ENCODE measurements at regions not wholly inside any gene's neighbourhood (a gene's known extent, or its start where the extent isn't known, plus 50 kb on each side); places are given as distances from the start of the nearest gene placed in this dataset.

- H3K4me1 ChIP-seq (ENCODE audit: control insufficient read depth, insufficient read depth, low read length): no peaks in the 10 kb centered on the region
- no peaks in the 10 kb centered on the region for H3K36me3 ChIP-seq (ENCODE audit: control insufficient read depth, insufficient read depth, low read length)
- H3K27me3 ChIP-seq (ENCODE audit: control insufficient read depth, insufficient read depth, low read length): no peaks in the 10 kb centered on the region
- no peak overlapping the region for H3K4me3 ChIP-seq (ENCODE audit: low read length)
- no peak overlapping the region for H3K27ac ChIP-seq (ENCODE audit: low read depth, low read length)
- H3K9ac ChIP-seq (ENCODE audit: low read length): no peak overlapping the region
Observed at GRCh38 chr18:78610179-78610578, 369.4 kb upstream of the SALL3 start.

- Histone ChIP-seq H3K27ac (ENCODE audit: low read depth, low read length) (no peak overlapping the region), H3K4me1 (ENCODE audit: control insufficient read depth, insufficient read depth, low read length) (no peaks in the 10 kb centered on the region), H3K27me3 (ENCODE audit: control insufficient read depth, insufficient read depth, low read length) (no peaks in the 10 kb centered on the region), H3K36me3 (ENCODE audit: control insufficient read depth, insufficient read depth, low read length) (no peaks in the 10 kb centered on the region), H3K9ac (ENCODE audit: low read length) (no peak overlapping the region), H3K4me3 (ENCODE audit: low read length) (no peak overlapping the region)
Observed at GRCh38 chr18:78611201-78611800, 368.3 kb upstream of the SALL3 start.

- no peaks in the 10 kb centered on the region for H3K27me3 ChIP-seq (ENCODE audit: control insufficient read depth, insufficient read depth, low read length)
- H3K36me3 ChIP-seq (ENCODE audit: control insufficient read depth, insufficient read depth, low read length): no peaks in the 10 kb centered on the region
- no peak overlapping the region for H3K27ac ChIP-seq (ENCODE audit: low read depth, low read length)
- H3K9ac ChIP-seq (ENCODE audit: low read length): no peak overlapping the region
- H3K4me1 ChIP-seq (ENCODE audit: control insufficient read depth, insufficient read depth, low read length): no peaks in the 10 kb centered on the region
- no peak overlapping the region for H3K4me3 ChIP-seq (ENCODE audit: low read length)
Observed at GRCh38 chr18:78611869-78612268, 367.7 kb upstream of the SALL3 start.

GRCh38 chr18:78612318-78612717, 367.3 kb upstream of the SALL3 start:
- no peaks in the 10 kb centered on the region for H3K27me3 ChIP-seq (ENCODE audit: control insufficient read depth, insufficient read depth, low read length)
- no peaks in the 10 kb centered on the region for H3K4me1 ChIP-seq (ENCODE audit: control insufficient read depth, insufficient read depth, low read length)
- no peaks in the 10 kb centered on the region for H3K36me3 ChIP-seq (ENCODE audit: control insufficient read depth, insufficient read depth, low read length)
- no peak overlapping the region for H3K9ac ChIP-seq (ENCODE audit: low read length)
- H3K27ac ChIP-seq (ENCODE audit: low read depth, low read length): no peak overlapping the region
- H3K4me3 ChIP-seq (ENCODE audit: low read length): no peak overlapping the region

- Histone ChIP-seq H3K4me1 (ENCODE audit: control insufficient read depth, insufficient read depth, low read length) (no peaks in the 10 kb centered on the region), H3K27ac (ENCODE audit: low read depth, low read length) (no peak overlapping the region), H3K9ac (ENCODE audit: low read length) (no peak overlapping the region), H3K27me3 (ENCODE audit: control insufficient read depth, insufficient read depth, low read length) (no peaks in the 10 kb centered on the region), H3K4me3 (ENCODE audit: low read length) (no peak overlapping the region), H3K36me3 (ENCODE audit: control insufficient read depth, insufficient read depth, low read length) (no peaks in the 10 kb centered on the region)
Observed at GRCh38 chr18:78612801-78613200, 366.8 kb upstream of the SALL3 start.

- H3K4me3 ChIP-seq (ENCODE audit: low read length): no peak overlapping the region
- H3K27me3 ChIP-seq (ENCODE audit: control insufficient read depth, insufficient read depth, low read length): no peaks in the 10 kb centered on the region
- H3K9ac ChIP-seq (ENCODE audit: low read length): no peak overlapping the region
- no peaks in the 10 kb centered on the region for H3K4me1 ChIP-seq (ENCODE audit: control insufficient read depth, insufficient read depth, low read length)
- H3K36me3 ChIP-seq (ENCODE audit: control insufficient read depth, insufficient read depth, low read length): no peaks in the 10 kb centered on the region
- H3K27ac ChIP-seq (ENCODE audit: low read depth, low read length): no peak overlapping the region
Observed at GRCh38 chr18:78618726-78619125, 360.9 kb upstream of the SALL3 start.

GRCh38 chr18:78619854-78620253, 359.8 kb upstream of the SALL3 start:
- Histone ChIP-seq H3K4me3 (ENCODE audit: low read length) (no peak overlapping the region), H3K9ac (ENCODE audit: low read length) (no peak overlapping the region), H3K36me3 (ENCODE audit: control insufficient read depth, insufficient read depth, low read length) (no peaks in the 10 kb centered on the region), H3K27ac (ENCODE audit: low read depth, low read length) (no peak overlapping the region), H3K27me3 (ENCODE audit: control insufficient read depth, insufficient read depth, low read length) (no peaks in the 10 kb centered on the region), H3K4me1 (ENCODE audit: control insufficient read depth, insufficient read depth, low read length) (no peaks in the 10 kb centered on the region)

- H3K4me3 ChIP-seq (ENCODE audit: low read length): no peak overlapping the region
Observed at GRCh38 chr18:78620326-78620725, 359.3 kb upstream of the SALL3 start.

GRCh38 chr18:78621141-78621755, 358.4 kb upstream of the SALL3 start:
- no peaks in the 10 kb centered on the region for H3K27me3 ChIP-seq (ENCODE audit: control insufficient read depth, insufficient read depth, low read length)
- H3K27ac ChIP-seq (ENCODE audit: low read depth, low read length): no peak overlapping the region
- H3K4me1 ChIP-seq (ENCODE audit: control insufficient read depth, insufficient read depth, low read length): no peaks in the 10 kb centered on the region
- H3K4me3 ChIP-seq (ENCODE audit: low read length): no peak overlapping the region
- no peaks in the 10 kb centered on the region for H3K36me3 ChIP-seq (ENCODE audit: control insufficient read depth, insufficient read depth, low read length)
- no peak overlapping the region for H3K9ac ChIP-seq (ENCODE audit: low read length)

More at GRCh38 chr18:78620326-78620725, 359.3 kb upstream of the SALL3 start:
- Histone ChIP-seq H3K36me3 (ENCODE audit: control insufficient read depth, insufficient read depth, low read length) (no peaks in the 10 kb centered on the region), H3K9ac (ENCODE audit: low read length) (no peak overlapping the region), H3K4me1 (ENCODE audit: control insufficient read depth, insufficient read depth, low read length) (no peaks in the 10 kb centered on the region), H3K27ac (ENCODE audit: low read depth, low read length) (no peak overlapping the region), H3K27me3 (ENCODE audit: control insufficient read depth, insufficient read depth, low read length) (no peaks in the 10 kb centered on the region)

- H3K27me3 ChIP-seq (ENCODE audit: control insufficient read depth, insufficient read depth, low read length): no peaks in the 10 kb centered on the region
- no peak overlapping the region for H3K4me3 ChIP-seq (ENCODE audit: low read length)
- no peaks in the 10 kb centered on the region for H3K36me3 ChIP-seq (ENCODE audit: control insufficient read depth, insufficient read depth, low read length)
- H3K9ac ChIP-seq (ENCODE audit: low read length): no peak overlapping the region
- no peaks in the 10 kb centered on the region for H3K4me1 ChIP-seq (ENCODE audit: control insufficient read depth, insufficient read depth, low read length)
- no peak overlapping the region for H3K27ac ChIP-seq (ENCODE audit: low read depth, low read length)
Observed at GRCh38 chr18:78622251-78622906, 357.2 kb upstream of the SALL3 start.

- H3K4me3 ChIP-seq (ENCODE audit: low read length): no peak overlapping the region
- no peaks in the 10 kb centered on the region for H3K36me3 ChIP-seq (ENCODE audit: control insufficient read depth, insufficient read depth, low read length)
- H3K9ac ChIP-seq (ENCODE audit: low read length): no peak overlapping the region
- no peaks in the 10 kb centered on the region for H3K27me3 ChIP-seq (ENCODE audit: control insufficient read depth, insufficient read depth, low read length)
- H3K27ac ChIP-seq (ENCODE audit: low read depth, low read length): no peak overlapping the region
- H3K4me1 ChIP-seq (ENCODE audit: control insufficient read depth, insufficient read depth, low read length): no peaks in the 10 kb centered on the region
Observed at GRCh38 chr18:78622907-78623541, 356.6 kb upstream of the SALL3 start.

- no peaks in the 10 kb centered on the region for H3K27me3 ChIP-seq (ENCODE audit: control insufficient read depth, insufficient read depth, low read length)
- H3K36me3 ChIP-seq (ENCODE audit: control insufficient read depth, insufficient read depth, low read length): no peaks in the 10 kb centered on the region
- no peak overlapping the region for H3K9ac ChIP-seq (ENCODE audit: low read length)
- no peak overlapping the region for H3K27ac ChIP-seq (ENCODE audit: low read depth, low read length)
- no peaks in the 10 kb centered on the region for H3K4me1 ChIP-seq (ENCODE audit: control insufficient read depth, insufficient read depth, low read length)
- H3K4me3 ChIP-seq (ENCODE audit: low read length): no peak overlapping the region
Observed at GRCh38 chr18:78624646-78625279, 354.9 kb upstream of the SALL3 start.
